Caco-2 (cell line): ENCODE measurements at regions not wholly inside any gene's neighbourhood (a gene's known extent, or its start where the extent isn't known, plus 50 kb on each side); places are given as distances from the start of the nearest gene placed in this dataset.

ENCODE experiments used
- BruUV-seq: library from RNA; stranded (reverse); fragments of 400-500 nt; replicated peaks from 2 replicates; lab custom pipeline; 2021; lab: Mats Ljungman, UMichigan
- CTCF ChIA-PET: fragments of 300-600 bp; sonication (Branson Sonifier 250); formaldehyde crosslinking; loops from one replicate; lab custom pipeline; 2022; ENCODE audit warnings: antibody characterized with exemption; lab: Charles Lee
- POLR2A ChIA-PET: fragments of 300-600 bp; sonication (Branson Sonifier 250); formaldehyde crosslinking; loops from one replicate; lab custom pipeline; 2022; ENCODE audit warnings: antibody characterized with exemption; lab: Charles Lee
- DNase-seq, 2 experiments: peaks; one replicate each; pipeline versions ENCODE4 v3.0.0 to v3.0.0-alpha.2; 2020 to 2022
- H3K27me3 ChIP-seq: replicated peaks from 2 replicates; pipeline ENCODE4 v1.6.0; 2011; ENCODE audit warnings: low read length; ENCODE audit not compliant: control insufficient read depth, insufficient read depth
- H3K36me3 ChIP-seq: 2 replicates; pipeline ENCODE4 v1.5.1; 2011; ENCODE audit warnings: low read length; ENCODE audit not compliant: control insufficient read depth, insufficient read depth
- H3K4me1 ChIP-seq: fragments of 250-450 bp; sonication (Bioruptor Pico); 2 replicates; pipeline ENCODE4 v1.5.1; 2020; ENCODE audit warnings: mild to moderate bottlenecking
- H3K4me3 ChIP-seq: 2 replicates; pipeline ENCODE4 v1.5.1; 2011; ENCODE audit warnings: low read depth, mild to moderate bottlenecking, control low read depth, low read length
- H3K9me3 ChIP-seq: fragments of 250-450 bp; sonication (Bioruptor Pico); 2 replicates; pipeline ENCODE4 v1.5.1; 2020; ENCODE audit warnings: mild to moderate bottlenecking, moderate library complexity
- H3K27ac Mint-ChIP-seq: one replicate; pipeline ENCODE4 v1.8.0; 2022; ENCODE audit warnings: mixed read lengths; ENCODE audit not compliant: unreplicated experiment
- H3K27me3 Mint-ChIP-seq: one replicate; pipeline ENCODE4 v1.8.0; 2022; ENCODE audit warnings: mixed read lengths; ENCODE audit not compliant: insufficient read depth, unreplicated experiment
- H3K36me3 Mint-ChIP-seq: one replicate; pipeline ENCODE4 v1.8.0; 2022; ENCODE audit warnings: mild to moderate bottlenecking, mixed read lengths; ENCODE audit not compliant: insufficient read depth, unreplicated experiment
- H3K4me1 Mint-ChIP-seq: one replicate; pipeline ENCODE4 v1.8.0; 2022; ENCODE audit warnings: low read depth, mixed read lengths; ENCODE audit not compliant: unreplicated experiment
- H3K4me3 Mint-ChIP-seq: one replicate; pipeline ENCODE4 v1.8.0; 2022; ENCODE audit warnings: mild to moderate bottlenecking, moderate library complexity, mixed read lengths; ENCODE audit not compliant: unreplicated experiment
- H3K9me3 Mint-ChIP-seq: one replicate; pipeline ENCODE4 v1.8.0; 2022; ENCODE audit warnings: mixed read lengths; ENCODE audit not compliant: unreplicated experiment
- CTCF ChIP-seq, 2 experiments: fragments of 200-600 bp in 1 of 2; IDR thresholded peaks; 1 replicate in 1 of 2; 2 replicates in 1 of 2; pipeline versions ENCODE4 v1.5.1 to v1.8.0; 2011 to 2022; ENCODE audit warnings: antibody characterized with exemption in 1 of 2, control low read depth in 1 of 2, inconsistent platforms in 1 of 2, low read depth in 1 of 2, low read length in 1 of 2, mild to moderate bottlenecking in 1 of 2, moderate library complexity in 1 of 2; ENCODE audit not compliant: insufficient read depth in 1 of 2, severe bottlenecking in 1 of 2, unreplicated experiment in 1 of 2
- intact Hi-C: fragments of 100-400 bp; cut with micrococcal nuclease; formaldehyde crosslinking; loops from one replicate; pipeline ENCODE4 v1.10.0; 2022; ENCODE audit not compliant: unreplicated experiment

- no peak for TF ChIP-seq CTCF (IDR thresholded peaks at IDR 0.05; ENCODE audit: insufficient read depth in 1 of 2, low read depth in 1 of 2, low read length in 1 of 2, severe bottlenecking in 1 of 2, unreplicated experiment in 1 of 2)
- no peaks in the 10 kb centered on the region for H3K4me1 ChIP-seq
- POLR2A ChIA-PET, result no interaction called here
- no peak overlapping the region for H3K27ac Mint-ChIP-seq
- H3K9me3 Mint-ChIP-seq, result no peaks in the 10 kb centered on the region
- no peaks in the 10 kb centered on the region for H3K27me3 Mint-ChIP-seq
- no TSS peak for BruUV-seq
- no peaks in the 10 kb centered on the region for H3K36me3 ChIP-seq
- H3K36me3 Mint-ChIP-seq, result no peaks in the 10 kb centered on the region
- H3K4me3 Mint-ChIP-seq, result no peak overlapping the region
- no peaks in the 10 kb centered on the region for H3K4me1 Mint-ChIP-seq
- CTCF ChIA-PET, result no interaction called here
- no peaks in the 10 kb centered on the region for H3K9me3 ChIP-seq
- no peak overlapping the region for H3K4me3 ChIP-seq
- H3K27me3 ChIP-seq, result no peaks in the 10 kb centered on the region
- intact Hi-C loops, result no loop called here
- DNase-seq, result no peak
Observed at GRCh38 chr4:14908635-14909034, 93.6 kb upstream of the CPEB2 start.

- H3K4me1 Mint-ChIP-seq, result no peaks in the 10 kb centered on the region
- no peaks in the 10 kb centered on the region for H3K27me3 ChIP-seq
- no peak for DNase-seq
- ChIA-PET POLR2A (no interaction called here), CTCF (no interaction called here)
- no peak overlapping the region for H3K4me3 ChIP-seq
- H3K9me3 Mint-ChIP-seq, result no peaks in the 10 kb centered on the region
- H3K27ac Mint-ChIP-seq, result no peak overlapping the region
- no peaks in the 10 kb centered on the region for H3K27me3 Mint-ChIP-seq
- no TSS peak for BruUV-seq
- TF ChIP-seq CTCF (IDR thresholded peaks at IDR 0.05; ENCODE audit: insufficient read depth in 1 of 2, low read depth in 1 of 2, low read length in 1 of 2, severe bottlenecking in 1 of 2, unreplicated experiment in 1 of 2), result no peak
- intact Hi-C loops, result no loop called here
- no peaks in the 10 kb centered on the region for H3K9me3 ChIP-seq
- no peak overlapping the region for H3K4me3 Mint-ChIP-seq
- no peaks in the 10 kb centered on the region for H3K4me1 ChIP-seq
- no peaks in the 10 kb centered on the region for H3K36me3 ChIP-seq
- no peaks in the 10 kb centered on the region for H3K36me3 Mint-ChIP-seq
Observed at GRCh38 chr4:14910411-14910810, 91.9 kb upstream of the CPEB2 start.

- Mint-ChIP-seq H3K27ac (no peak overlapping the region), H3K9me3 (no peaks in the 10 kb centered on the region), H3K4me1 (no peaks in the 10 kb centered on the region), H3K36me3 (no peaks in the 10 kb centered on the region), H3K4me3 (no peak overlapping the region), H3K27me3 (no peaks in the 10 kb centered on the region)
- no peaks in the 10 kb centered on the region for H3K27me3 ChIP-seq
- DNase-seq, result no peak
- BruUV-seq, result no TSS peak
- no peaks in the 10 kb centered on the region for H3K36me3 ChIP-seq
- TF ChIP-seq CTCF (IDR thresholded peaks at IDR 0.05; ENCODE audit: insufficient read depth in 1 of 2, low read depth in 1 of 2, low read length in 1 of 2, severe bottlenecking in 1 of 2, unreplicated experiment in 1 of 2), result no peak
- intact Hi-C loops, result no loop called here
- no peak overlapping the region for H3K4me3 ChIP-seq
- no peaks in the 10 kb centered on the region for H3K4me1 ChIP-seq
- CTCF ChIA-PET, result no interaction called here
- H3K9me3 ChIP-seq, result no peaks in the 10 kb centered on the region
- POLR2A ChIA-PET, result no interaction called here
Observed at GRCh38 chr4:14912426-14912825, 89.9 kb upstream of the CPEB2 start.
